Loucy (cell line): ENCODE measurements at regions not wholly inside any gene's neighbourhood (a gene's known extent, or its start where the extent isn't known, plus 50 kb on each side); places are given as distances from the start of the nearest gene placed in this dataset.
A peak's percentile ranks its signal among the peaks of the same experiment; 100 is the strongest.

ENCODE experiments used
- H2AFZ ChIP-seq: fragments of 200-600 bp; sonication (generic); 2 replicates; pipeline ENCODE4 v1.6.0; 2016; ENCODE audit warnings: antibody characterized with exemption, mild to moderate bottlenecking, low read length, moderate library complexity
- H3F3A ChIP-seq: fragments of 200-600 bp; 2 replicates; pipeline ENCODE4 v1.6.0; 2016; ENCODE audit warnings: antibody characterized with exemption, low read depth, mild to moderate bottlenecking
- H3K27me3 ChIP-seq: fragments of 200-600 bp; sonication (generic); 2 replicates; pipeline ENCODE4 v1.6.1; 2014; ENCODE audit warnings: low read length, mild to moderate bottlenecking; ENCODE audit not compliant: insufficient read depth, poor library complexity, severe bottlenecking
- H3K36me3 ChIP-seq: fragments of 200-600 bp; sonication (generic); 2 replicates; pipeline ENCODE4 v1.6.1; 2016; ENCODE audit warnings: low read length; ENCODE audit not compliant: insufficient read depth
- H3K4me1 ChIP-seq: fragments of 200-600 bp; sonication (generic); 2 replicates; pipeline ENCODE4 v1.5.1; 2014; ENCODE audit warnings: low read length, mild to moderate bottlenecking; ENCODE audit not compliant: insufficient read depth, poor library complexity, severe bottlenecking
- H3K4me2 ChIP-seq: fragments of 200-600 bp; sonication (generic); 2 replicates; pipeline ENCODE4 v1.6.0; 2014; ENCODE audit warnings: antibody characterized with exemption, low read length, low read depth, mild to moderate bottlenecking; ENCODE audit not compliant: poor library complexity, severe bottlenecking
- H3K4me3 ChIP-seq: fragments of 200-600 bp; sonication (generic); 2 replicates; pipeline ENCODE4 v1.5.1; 2014; ENCODE audit warnings: low read length, mild to moderate bottlenecking, mixed read lengths; ENCODE audit not compliant: poor library complexity, severe bottlenecking
- H3K79me2 ChIP-seq: fragments of 200-600 bp; sonication (generic); 2 replicates; pipeline ENCODE4 v1.6.1; 2014; ENCODE audit warnings: low read length; ENCODE audit not compliant: insufficient read depth
- H3K9ac ChIP-seq: fragments of 200-600 bp; sonication (generic); 2 replicates; pipeline ENCODE4 v1.6.0; 2014; ENCODE audit warnings: mild to moderate bottlenecking, low read depth, low read length, moderate library complexity; ENCODE audit not compliant: poor library complexity, severe bottlenecking
- H3K9me2 ChIP-seq: fragments of 200-600 bp; sonication (generic); replicated peaks from 2 replicates; pipeline ENCODE4 v1.6.1; 2016; ENCODE audit warnings: low read depth, low read length, mixed read lengths
- H3K9me3 ChIP-seq: fragments of 200-600 bp; sonication (generic); 2 replicates; pipeline ENCODE4 v1.6.1; 2014; ENCODE audit warnings: mild to moderate bottlenecking, antibody characterized with exemption, low read length, low read depth; ENCODE audit not compliant: insufficient read depth
- H4K20me1 ChIP-seq: fragments of 200-600 bp; sonication (generic); 2 replicates; pipeline ENCODE4 v1.6.0; 2014; ENCODE audit warnings: antibody characterized with exemption, low read length, mild to moderate bottlenecking; ENCODE audit not compliant: insufficient read depth, poor library complexity, severe bottlenecking
- EZH2phosphoT487 ChIP-seq: fragments of 200-600 bp; IDR thresholded peaks from 2 replicates; pipeline ENCODE4 v1.6.1; 2018; ENCODE audit warnings: antibody characterized with exemption, mild to moderate bottlenecking, moderate library complexity, borderline replicate concordance
- TF ChIP-seq, protein P1 (sequence below): fragments of 200-600 bp; sonication (generic); conservative IDR thresholded peaks from 2 replicates; pipeline ENCODE4 v1.5.1; 2014; ENCODE audit warnings: mild to moderate bottlenecking, antibody characterized with exemption, low read length

DNA sequence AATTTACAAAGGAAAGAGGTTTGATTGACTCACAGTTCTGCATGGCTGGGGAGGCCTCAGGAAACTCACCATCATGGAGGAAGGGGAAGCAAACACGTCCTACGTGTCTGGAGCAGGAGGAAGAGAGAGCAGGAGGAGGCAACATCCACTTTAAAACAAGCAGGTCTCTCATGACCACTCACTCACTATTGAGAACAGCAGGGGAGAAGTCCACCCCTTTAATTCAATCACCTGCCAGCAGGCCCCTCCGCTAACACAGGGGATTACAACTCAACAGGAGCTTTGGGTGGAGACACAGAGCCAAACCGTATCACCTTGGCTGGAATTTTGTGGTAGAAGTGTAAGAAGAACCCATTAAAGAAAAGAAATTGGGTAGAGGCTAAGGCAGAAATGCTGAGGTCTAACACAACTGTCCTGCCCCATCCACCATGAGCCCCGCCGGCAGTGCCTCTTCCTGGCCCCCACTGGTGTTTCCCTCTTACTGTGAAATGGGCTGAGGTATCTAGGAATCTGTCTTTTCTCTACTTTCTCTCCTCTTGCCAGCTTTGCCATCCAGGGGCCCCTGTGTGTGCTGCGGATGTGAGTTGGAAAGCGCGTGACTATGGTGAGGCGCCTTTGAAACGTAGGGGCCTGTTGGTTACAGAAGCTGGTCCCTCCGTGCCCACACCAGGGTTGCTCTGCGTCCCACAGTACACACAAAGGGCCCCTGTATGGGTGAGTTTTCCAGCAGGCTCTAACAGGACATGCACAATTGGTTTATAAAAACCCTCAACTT is 108.0 kb upstream of the TMEM132D start:
- Histone ChIP-seq H3K36me3 (no peaks in the 10 kb centered on the region), H3F3A (no peaks in the 10 kb centered on the region), H2AFZ (no peak overlapping the region), H3K4me3 (no peak overlapping the region), H3K9me3 (no peaks in the 10 kb centered on the region), H3K9ac (no peak overlapping the region), H3K79me2 (no peaks in the 10 kb centered on the region), H3K27me3 (no peaks in the 10 kb centered on the region), H3K4me2 (no peak overlapping the region), H4K20me1 (no peaks in the 10 kb centered on the region), H3K9me2 (no peaks in the 10 kb centered on the region), H3K4me1 (no peaks in the 10 kb centered on the region)
- TF ChIP-seq, protein P1, sequence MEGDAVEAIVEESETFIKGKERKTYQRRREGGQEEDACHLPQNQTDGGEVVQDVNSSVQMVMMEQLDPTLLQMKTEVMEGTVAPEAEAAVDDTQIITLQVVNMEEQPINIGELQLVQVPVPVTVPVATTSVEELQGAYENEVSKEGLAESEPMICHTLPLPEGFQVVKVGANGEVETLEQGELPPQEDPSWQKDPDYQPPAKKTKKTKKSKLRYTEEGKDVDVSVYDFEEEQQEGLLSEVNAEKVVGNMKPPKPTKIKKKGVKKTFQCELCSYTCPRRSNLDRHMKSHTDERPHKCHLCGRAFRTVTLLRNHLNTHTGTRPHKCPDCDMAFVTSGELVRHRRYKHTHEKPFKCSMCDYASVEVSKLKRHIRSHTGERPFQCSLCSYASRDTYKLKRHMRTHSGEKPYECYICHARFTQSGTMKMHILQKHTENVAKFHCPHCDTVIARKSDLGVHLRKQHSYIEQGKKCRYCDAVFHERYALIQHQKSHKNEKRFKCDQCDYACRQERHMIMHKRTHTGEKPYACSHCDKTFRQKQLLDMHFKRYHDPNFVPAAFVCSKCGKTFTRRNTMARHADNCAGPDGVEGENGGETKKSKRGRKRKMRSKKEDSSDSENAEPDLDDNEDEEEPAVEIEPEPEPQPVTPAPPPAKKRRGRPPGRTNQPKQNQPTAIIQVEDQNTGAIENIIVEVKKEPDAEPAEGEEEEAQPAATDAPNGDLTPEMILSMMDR, result no peak
- TF ChIP-seq EZH2phosphoT487, result no peak

DNA sequence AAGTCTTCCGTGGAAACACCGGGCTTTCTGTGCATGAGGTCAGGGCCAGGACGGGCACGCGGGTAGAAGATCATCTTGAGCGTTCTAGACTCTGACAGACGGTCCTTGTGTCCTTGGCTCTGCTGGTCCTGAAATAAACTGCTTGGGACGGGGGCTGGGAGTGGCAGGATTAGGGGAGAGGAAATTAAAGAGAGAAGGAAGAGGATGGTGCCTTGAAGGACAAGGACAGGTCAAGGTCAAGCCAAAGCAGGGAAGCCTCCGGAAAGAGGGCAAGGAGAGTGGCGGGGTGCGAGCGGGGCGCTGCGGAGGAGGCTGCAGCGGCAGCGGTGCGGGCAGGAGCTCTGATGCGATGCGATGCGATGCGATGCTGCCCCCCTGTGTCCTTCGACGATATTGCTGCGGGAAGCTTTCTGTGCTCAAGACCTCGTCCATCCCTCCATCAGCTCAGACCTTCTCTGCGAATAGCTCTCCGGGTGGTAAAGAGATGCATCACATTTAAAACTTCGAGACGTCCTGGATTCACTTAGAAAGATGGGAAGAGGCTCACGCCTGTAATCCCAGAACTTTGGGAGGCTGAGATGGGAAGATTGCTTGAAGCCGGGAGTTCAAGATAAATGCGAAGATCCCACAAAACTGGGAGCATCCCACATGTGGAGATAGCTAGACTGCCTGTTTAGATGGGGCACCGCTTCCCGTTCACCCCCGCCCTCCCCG is 110.1 kb upstream of the TMEM132D start:
- Histone ChIP-seq H3K9ac (no peak overlapping the region), H3K4me2 (no peak overlapping the region)
- TF ChIP-seq EZH2phosphoT487, result no peak
- TF ChIP-seq, protein P1, result peak; percentile 57

DNA sequence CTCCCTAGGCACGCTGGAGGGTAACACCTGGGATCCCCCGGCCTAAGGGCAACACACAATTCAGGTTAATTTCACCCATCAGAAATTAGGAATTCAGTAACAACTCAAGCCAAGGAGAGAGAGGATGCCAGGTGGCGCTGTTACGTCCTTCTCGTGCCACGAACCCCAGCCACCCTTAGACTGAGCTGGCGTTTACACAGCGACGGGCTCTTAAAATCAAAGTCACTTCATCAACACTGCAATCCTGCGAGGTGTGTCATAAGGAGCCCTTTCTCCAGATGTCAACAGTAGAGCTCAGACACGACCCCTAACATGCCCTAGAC is 110.6 kb upstream of the TMEM132D start:
- H3K4me2 ChIP-seq, result no peak overlapping the region
- H4K20me1 ChIP-seq, result no peaks in the 10 kb centered on the region
- no peak overlapping the region for H3K9ac ChIP-seq
- no peak overlapping the region for H3K4me3 ChIP-seq
- H3K4me1 ChIP-seq, result no peaks in the 10 kb centered on the region
- no peaks in the 10 kb centered on the region for H3K79me2 ChIP-seq
- H3F3A ChIP-seq, result no peaks in the 10 kb centered on the region
- no peak overlapping the region for H2AFZ ChIP-seq
- TF ChIP-seq, protein P1, result peak; percentile 34; the same call in 1 of the 2 replicates
- no peak for TF ChIP-seq EZH2phosphoT487
- no peaks in the 10 kb centered on the region for H3K9me3 ChIP-seq
- no peaks in the 10 kb centered on the region for H3K36me3 ChIP-seq
- H3K27me3 ChIP-seq, result no peaks in the 10 kb centered on the region
- no peaks in the 10 kb centered on the region for H3K9me2 ChIP-seq

More for the DNA sequence above, 110.1 kb upstream of the TMEM132D start:
- no peak overlapping the region for H2AFZ ChIP-seq
- H3K9me3 ChIP-seq, result no peaks in the 10 kb centered on the region
- H4K20me1 ChIP-seq, result no peaks in the 10 kb centered on the region
- H3K79me2 ChIP-seq, result no peaks in the 10 kb centered on the region
- H3K4me1 ChIP-seq, result no peaks in the 10 kb centered on the region
- no peaks in the 10 kb centered on the region for H3F3A ChIP-seq
- H3K4me3 ChIP-seq, result no peak overlapping the region
- no peaks in the 10 kb centered on the region for H3K36me3 ChIP-seq
- H3K27me3 ChIP-seq, result no peaks in the 10 kb centered on the region
- no peaks in the 10 kb centered on the region for H3K9me2 ChIP-seq
